GM12872 (cell line): ENCODE measurements at regions not wholly inside any gene's neighbourhood (a gene's known extent, or its start where the extent isn't known, plus 50 kb on each side); places are given as distances from the start of the nearest gene placed in this dataset.

ENCODE experiments used
- TF ChIP-seq, protein P1 (sequence below): IDR thresholded peaks from 3 replicates; pipeline ENCODE4 v1.5.1; 2011; ENCODE audit warnings: low read depth, mild to moderate bottlenecking, low read length, moderate library complexity; ENCODE audit not compliant: insufficient read depth

DNA sequence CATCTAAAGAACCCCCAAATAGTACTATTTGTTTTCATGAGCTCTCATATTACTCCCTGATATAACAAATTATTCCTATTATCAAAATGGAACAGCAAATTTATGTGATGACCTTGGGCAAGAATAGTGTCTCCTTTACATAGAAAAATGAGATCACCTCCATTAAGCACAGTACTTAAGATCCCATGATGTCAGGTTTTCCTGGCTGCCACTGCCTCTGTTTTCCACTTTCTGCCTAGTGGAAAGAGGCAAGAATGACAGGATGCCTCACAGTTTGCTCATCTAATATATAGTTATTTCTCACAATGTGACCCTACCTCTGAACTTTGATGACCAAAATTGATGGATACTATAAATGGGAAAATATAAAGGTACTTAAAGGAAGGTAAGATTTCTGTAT, 260.1 kb upstream of the SGK1 start:
- TF ChIP-seq, protein P1, sequence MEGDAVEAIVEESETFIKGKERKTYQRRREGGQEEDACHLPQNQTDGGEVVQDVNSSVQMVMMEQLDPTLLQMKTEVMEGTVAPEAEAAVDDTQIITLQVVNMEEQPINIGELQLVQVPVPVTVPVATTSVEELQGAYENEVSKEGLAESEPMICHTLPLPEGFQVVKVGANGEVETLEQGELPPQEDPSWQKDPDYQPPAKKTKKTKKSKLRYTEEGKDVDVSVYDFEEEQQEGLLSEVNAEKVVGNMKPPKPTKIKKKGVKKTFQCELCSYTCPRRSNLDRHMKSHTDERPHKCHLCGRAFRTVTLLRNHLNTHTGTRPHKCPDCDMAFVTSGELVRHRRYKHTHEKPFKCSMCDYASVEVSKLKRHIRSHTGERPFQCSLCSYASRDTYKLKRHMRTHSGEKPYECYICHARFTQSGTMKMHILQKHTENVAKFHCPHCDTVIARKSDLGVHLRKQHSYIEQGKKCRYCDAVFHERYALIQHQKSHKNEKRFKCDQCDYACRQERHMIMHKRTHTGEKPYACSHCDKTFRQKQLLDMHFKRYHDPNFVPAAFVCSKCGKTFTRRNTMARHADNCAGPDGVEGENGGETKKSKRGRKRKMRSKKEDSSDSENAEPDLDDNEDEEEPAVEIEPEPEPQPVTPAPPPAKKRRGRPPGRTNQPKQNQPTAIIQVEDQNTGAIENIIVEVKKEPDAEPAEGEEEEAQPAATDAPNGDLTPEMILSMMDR: no peak

DNA sequence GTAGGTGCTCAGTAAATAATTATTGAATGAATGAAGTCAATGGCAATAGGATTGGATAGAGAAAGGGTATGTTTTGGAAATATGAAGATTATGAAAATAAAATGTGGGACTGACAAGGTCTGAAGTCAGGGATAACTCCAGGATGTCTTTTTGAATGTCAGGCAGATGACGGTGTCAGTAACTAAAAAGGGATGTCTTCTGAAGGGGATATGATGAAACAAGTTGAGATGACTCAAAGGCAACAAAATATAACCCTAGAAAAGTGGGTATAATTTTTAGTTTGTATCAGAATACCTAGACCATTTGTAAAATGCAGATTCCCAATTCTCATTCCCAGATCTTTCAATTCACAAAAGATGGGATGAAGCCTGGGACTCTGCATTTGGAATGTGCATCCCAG, 257.3 kb upstream of the SGK1 start:
- TF ChIP-seq, protein P1: no peak

DNA sequence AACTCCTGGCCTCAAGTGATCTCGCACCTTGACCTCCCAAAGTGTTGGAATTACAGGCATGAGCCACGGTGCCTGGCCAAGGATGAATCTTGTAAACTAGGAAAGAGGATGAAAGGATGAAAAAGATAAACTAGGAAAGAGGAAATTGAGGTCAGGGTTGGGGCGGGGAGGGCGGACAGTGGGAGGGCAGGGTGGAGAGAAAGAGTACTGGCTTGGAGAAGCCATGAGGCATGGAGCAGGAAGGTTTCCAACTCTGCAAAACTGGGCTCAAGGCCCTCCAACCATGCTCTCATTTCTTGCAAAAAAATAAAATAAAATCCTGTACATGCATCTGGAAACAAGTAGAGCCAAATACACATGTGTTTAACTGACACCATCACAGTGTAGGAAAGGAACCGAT, 256.6 kb upstream of the SGK1 start:
- TF ChIP-seq, protein P1: no peak

DNA sequence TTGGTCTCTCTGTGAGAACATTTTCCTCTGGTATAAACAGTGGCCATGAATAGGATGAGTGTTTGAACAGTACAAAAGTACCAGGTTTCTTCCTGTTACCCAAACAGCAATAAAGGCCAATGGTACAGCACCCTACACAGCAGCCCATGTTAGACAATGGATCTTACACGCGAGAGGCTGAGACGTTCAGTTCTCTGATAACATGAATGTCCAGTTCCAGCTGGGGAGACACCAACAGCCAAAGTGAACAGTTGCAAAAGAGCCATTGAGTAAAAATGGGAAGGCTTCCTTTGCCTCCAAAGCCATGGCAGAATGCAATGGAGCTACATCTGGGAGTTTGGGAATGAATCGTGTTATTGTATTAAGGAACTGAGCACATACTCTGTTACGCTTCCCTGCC, 246.8 kb upstream of the SGK1 start:
- TF ChIP-seq, protein P1: no peak

DNA sequence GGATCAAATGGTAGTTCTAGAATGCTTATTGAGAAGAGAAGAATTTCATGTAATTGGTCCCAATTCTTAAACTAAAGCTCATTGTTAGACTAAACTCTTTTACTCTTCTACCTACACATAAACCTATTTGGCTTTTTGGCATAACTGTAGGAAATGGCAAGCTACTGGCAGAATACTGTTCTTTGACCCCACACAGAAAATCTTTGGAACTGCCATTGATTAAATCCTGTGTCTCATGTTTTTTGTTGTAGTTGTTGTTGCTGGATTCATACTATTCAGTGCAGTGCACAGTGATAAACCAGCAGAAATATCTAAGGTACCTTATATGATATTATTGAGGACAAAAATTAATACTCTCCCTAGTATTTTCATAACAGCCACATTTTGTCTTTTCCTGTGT, 242.1 kb upstream of the SGK1 start:
- TF ChIP-seq, protein P1: no peak

DNA sequence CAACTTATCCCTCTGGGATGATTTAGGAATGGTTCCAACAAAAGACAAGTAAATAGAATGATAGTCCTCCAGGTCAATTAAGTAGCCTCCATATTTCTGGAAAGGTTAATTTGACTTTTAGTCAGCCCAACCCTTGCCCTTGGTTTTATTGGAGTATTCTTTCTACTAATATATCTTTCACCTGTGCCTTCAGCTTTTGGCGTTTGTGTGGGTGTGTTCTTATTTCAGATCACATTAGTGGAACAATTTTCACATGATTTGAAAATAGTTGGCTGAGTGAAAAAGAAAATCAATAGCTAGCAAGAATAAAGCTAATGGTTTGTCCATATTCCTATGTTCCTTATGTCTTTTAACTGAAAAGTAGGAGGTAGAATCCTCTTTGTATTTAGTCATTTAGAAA, 239.6 kb upstream of the SGK1 start:
- TF ChIP-seq, protein P1: no peak

DNA sequence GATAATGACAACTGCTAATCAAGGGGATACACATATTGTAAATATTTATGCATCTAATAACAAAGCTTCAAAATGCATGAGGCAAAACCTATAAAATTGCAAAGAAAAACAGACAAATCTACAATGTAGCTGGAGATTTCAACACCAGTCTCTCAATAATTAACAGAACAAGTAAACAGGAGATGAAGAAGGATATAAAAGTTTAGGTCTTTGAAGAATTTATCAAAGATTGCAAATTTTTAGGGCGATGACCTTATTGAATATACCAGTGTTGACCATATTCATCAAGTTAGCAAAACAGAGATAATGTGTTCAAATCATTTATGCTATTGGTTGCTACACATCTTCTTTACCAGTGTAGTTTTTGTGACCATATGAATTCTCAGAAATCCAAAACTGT, 237.8 kb upstream of the SGK1 start:
- TF ChIP-seq, protein P1: no peak

DNA sequence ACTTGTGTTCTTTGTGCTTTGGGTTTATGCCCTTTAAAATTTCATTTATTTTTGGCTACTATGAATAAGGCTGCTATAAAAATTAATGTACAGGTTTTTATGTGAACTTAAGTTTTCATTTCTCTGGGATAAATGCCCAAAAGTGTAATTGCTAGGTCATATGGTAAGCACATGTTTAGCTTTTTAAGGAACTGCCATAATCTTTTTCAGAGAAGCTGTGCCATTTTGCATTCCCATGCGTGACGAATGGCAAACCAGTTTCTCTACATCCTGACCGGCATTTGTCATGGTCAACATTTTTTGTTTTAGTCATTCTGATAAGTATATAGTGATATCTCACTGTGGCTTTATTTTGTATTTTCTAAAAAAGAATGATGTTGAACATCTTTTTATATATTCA, 236.0 kb upstream of the SGK1 start:
- TF ChIP-seq, protein P1: no peak
